HS-5 (cell line): ENCODE measurements at regions not wholly inside any gene's neighbourhood (a gene's known extent, or its start where the extent isn't known, plus 50 kb on each side); places are given as distances from the start of the nearest gene placed in this dataset.
"Not testable (repeated sequence)": the region's sequence is repeated elsewhere in the genome, so short reads cannot be mapped to it uniquely, and the experiment has no call there.

Experiments
- DNase-seq: peaks from one replicate; pipeline ENCODE4 v3.0.0-alpha.2; 2012; ENCODE audit warnings: low read depth

GRCh38 chr21:34272321-34272720 lies 91.5 kb upstream of the KCNE2 start:
- DNase-seq, result no peak

GRCh38 chr21:34274001-34274400 lies 89.8 kb upstream of the KCNE2 start:
- DNase-seq, result peak; percentile 11

GRCh38 chr21:34276711-34277425 lies 86.9 kb upstream of the KCNE2 start:
- peak; percentile 8 for DNase-seq

GRCh38 chr21:34278451-34278850 lies 85.4 kb upstream of the KCNE2 start:
- DNase-seq, result no peak

GRCh38 chr21:34279285-34279684 lies 84.5 kb upstream of the KCNE2 start:
- DNase-seq, result no peak

GRCh38 chr21:34279883-34280282 lies 83.9 kb upstream of the KCNE2 start:
- no peak for DNase-seq

- no peak for DNase-seq
These were observed 83.4 kb upstream of the KCNE2 start for GRCh38 chr21:34280389-34280795.

- DNase-seq, result no peak
These were observed 82.8 kb upstream of the KCNE2 start for GRCh38 chr21:34280959-34281358.

- peak; percentile 38 for DNase-seq
These were observed 81.6 kb upstream of the KCNE2 start for GRCh38 chr21:34282223-34282622.

- no peak for DNase-seq
These were observed 79.1 kb upstream of the KCNE2 start for GRCh38 chr21:34284666-34285065.

GRCh38 chr21:34288042-34288441 lies 75.8 kb upstream of the KCNE2 start:
- not testable (repeated sequence) for DNase-seq

- no peak for DNase-seq
These were observed 74.0 kb upstream of the KCNE2 start for GRCh38 chr21:34289856-34290255.

GRCh38 chr21:34296878-34297277 lies 66.9 kb upstream of the KCNE2 start:
- DNase-seq, result no peak

- no peak for DNase-seq
These were observed 65.2 kb upstream of the KCNE2 start for GRCh38 chr21:34298534-34299167.

- DNase-seq, result no peak
These were observed 64.7 kb upstream of the KCNE2 start for GRCh38 chr21:34299168-34299539.

- no peak for DNase-seq
These were observed 61.3 kb upstream of the KCNE2 start for GRCh38 chr21:34302521-34302920.

GRCh38 chr21:34305605-34306604 lies 57.9 kb upstream of the KCNE2 start:
- DNase-seq, result no peak

GRCh38 chr21:34307991-34308532 lies 55.7 kb upstream of the KCNE2 start:
- no peak for DNase-seq

GRCh38 chr21:34311561-34312330 lies 52.1 kb upstream of the KCNE2 start:
- DNase-seq, result no peak

GRCh38 chr21:34313116-34313515 lies 50.7 kb upstream of the KCNE2 start:
- DNase-seq, result peak; percentile 15
